HL-60 (cell line): ENCODE measurements at regions not wholly inside any gene's neighbourhood (a gene's known extent, or its start where the extent isn't known, plus 50 kb on each side); places are given as distances from the start of the nearest gene placed in this dataset.

Experiments used
- GABPA ChIP-seq: IDR thresholded peaks from 2 replicates; pipeline ENCODE4 v1.6.1; 2012; ENCODE audit warnings: low read depth
- TF ChIP-seq, protein P1 (sequence below): IDR thresholded peaks from one replicate; pipeline ENCODE4 v1.5.1; 2011; ENCODE audit warnings: low read length, control low read depth, inconsistent platforms; ENCODE audit not compliant: insufficient read depth

DNA sequence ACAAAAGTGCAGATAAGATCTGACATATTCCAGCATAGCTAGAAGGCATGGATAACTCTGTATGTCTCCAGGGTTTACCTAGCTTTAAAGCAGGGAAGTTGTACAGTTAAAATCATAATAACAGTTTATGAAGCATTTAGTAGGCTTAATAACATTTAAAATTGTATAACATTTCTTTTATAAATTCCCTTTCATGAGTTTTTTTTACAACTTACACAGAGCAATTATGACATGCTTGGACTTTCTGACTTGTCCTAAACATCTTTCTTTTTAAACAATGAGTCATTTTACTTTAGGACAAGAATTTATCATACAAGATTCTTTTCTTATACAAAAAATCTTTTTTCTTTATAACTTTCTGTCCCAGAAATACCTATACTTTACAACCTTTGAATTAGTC lies 408.5 kb upstream of the NEGR1 start:
- TF ChIP-seq, protein P1, sequence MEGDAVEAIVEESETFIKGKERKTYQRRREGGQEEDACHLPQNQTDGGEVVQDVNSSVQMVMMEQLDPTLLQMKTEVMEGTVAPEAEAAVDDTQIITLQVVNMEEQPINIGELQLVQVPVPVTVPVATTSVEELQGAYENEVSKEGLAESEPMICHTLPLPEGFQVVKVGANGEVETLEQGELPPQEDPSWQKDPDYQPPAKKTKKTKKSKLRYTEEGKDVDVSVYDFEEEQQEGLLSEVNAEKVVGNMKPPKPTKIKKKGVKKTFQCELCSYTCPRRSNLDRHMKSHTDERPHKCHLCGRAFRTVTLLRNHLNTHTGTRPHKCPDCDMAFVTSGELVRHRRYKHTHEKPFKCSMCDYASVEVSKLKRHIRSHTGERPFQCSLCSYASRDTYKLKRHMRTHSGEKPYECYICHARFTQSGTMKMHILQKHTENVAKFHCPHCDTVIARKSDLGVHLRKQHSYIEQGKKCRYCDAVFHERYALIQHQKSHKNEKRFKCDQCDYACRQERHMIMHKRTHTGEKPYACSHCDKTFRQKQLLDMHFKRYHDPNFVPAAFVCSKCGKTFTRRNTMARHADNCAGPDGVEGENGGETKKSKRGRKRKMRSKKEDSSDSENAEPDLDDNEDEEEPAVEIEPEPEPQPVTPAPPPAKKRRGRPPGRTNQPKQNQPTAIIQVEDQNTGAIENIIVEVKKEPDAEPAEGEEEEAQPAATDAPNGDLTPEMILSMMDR = no peak
- TF ChIP-seq GABPA = no peak
